Retinal pigment epithelial cell (primary cell): ENCODE measurements at regions not wholly inside any gene's neighbourhood (a gene's known extent, or its start where the extent isn't known, plus 50 kb on each side); places are given as distances from the start of the nearest gene placed in this dataset.
"Not testable (repeated sequence)": the region's sequence is repeated elsewhere in the genome, so short reads cannot be mapped to it uniquely, and the experiment has no call there.

Experiments
- DNase-seq: peaks from one replicate; pipeline ENCODE4 v3.0.0-alpha.2; 2010; ENCODE audit warnings: low read depth
- H3K4me3 ChIP-seq: 2 replicates; pipeline ENCODE4 v1.5.1; 2011; ENCODE audit warnings: mild to moderate bottlenecking, low read length, control low read depth, moderate library complexity
- TF ChIP-seq, protein P1 (sequence below): conservative IDR thresholded peaks from 2 replicates; pipeline ENCODE4 v1.5.1; 2011; ENCODE audit warnings: low read depth, low read length, control low read depth, inconsistent platforms

DNA sequence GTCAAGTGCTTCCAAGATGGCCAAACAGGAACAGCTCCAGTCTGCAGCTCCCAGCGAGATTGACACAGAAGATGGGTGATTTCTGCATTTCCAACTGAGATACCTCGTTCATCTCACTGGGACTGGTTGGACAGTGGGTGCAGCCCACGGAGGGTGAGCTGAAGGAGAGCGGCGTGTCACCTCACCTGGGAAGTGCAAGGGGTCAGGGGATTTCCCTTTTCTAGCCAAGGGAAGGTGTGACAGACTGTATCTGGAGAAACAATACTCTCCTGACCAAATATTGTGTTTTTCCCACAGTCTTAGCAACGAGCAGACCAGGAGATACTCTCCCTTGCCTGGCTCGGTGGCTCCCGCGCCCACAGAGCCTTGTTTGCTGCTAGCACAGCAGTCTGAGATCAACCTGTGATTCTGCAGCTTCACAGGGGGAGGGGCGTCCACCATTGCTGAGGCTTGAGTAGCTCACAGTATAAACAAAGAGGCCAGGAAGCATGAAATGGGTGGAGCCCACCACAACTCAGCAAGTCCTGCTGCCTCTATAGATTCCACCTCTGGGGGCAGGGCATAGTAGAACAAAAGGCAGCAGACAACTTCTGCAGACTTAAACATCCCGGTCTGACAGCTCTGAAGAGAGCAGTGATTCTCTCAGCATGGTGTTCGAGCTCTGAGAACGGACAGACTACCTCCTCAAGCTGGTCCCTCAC, 293.5 kb upstream of the SUCLG2 start:
- H3K4me3 ChIP-seq = no peak overlapping the region
- TF ChIP-seq, protein P1, sequence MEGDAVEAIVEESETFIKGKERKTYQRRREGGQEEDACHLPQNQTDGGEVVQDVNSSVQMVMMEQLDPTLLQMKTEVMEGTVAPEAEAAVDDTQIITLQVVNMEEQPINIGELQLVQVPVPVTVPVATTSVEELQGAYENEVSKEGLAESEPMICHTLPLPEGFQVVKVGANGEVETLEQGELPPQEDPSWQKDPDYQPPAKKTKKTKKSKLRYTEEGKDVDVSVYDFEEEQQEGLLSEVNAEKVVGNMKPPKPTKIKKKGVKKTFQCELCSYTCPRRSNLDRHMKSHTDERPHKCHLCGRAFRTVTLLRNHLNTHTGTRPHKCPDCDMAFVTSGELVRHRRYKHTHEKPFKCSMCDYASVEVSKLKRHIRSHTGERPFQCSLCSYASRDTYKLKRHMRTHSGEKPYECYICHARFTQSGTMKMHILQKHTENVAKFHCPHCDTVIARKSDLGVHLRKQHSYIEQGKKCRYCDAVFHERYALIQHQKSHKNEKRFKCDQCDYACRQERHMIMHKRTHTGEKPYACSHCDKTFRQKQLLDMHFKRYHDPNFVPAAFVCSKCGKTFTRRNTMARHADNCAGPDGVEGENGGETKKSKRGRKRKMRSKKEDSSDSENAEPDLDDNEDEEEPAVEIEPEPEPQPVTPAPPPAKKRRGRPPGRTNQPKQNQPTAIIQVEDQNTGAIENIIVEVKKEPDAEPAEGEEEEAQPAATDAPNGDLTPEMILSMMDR = no peak
- no peak for DNase-seq

DNA sequence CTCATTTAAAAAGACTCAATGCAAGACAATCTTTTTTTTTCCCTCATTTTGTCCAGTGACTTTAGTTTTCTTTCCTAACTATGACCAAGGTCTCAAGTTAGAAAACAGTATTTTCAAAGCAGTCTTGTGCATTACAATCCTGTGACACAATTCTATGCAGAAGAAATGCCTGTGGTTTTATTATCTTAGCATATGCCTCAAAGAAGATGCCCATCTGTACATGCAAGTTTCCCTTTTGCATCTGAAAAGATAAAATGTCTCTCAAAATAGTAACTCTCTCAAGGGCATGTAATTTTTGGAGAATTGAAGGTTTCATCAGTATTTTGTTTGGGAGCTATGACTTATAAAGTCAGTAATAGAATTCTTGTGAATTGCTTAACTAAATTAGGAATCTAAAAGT, 292.0 kb upstream of the SUCLG2 start:
- DNase-seq = no peak
- no peak overlapping the region for H3K4me3 ChIP-seq
- TF ChIP-seq, protein P1 = no peak

DNA sequence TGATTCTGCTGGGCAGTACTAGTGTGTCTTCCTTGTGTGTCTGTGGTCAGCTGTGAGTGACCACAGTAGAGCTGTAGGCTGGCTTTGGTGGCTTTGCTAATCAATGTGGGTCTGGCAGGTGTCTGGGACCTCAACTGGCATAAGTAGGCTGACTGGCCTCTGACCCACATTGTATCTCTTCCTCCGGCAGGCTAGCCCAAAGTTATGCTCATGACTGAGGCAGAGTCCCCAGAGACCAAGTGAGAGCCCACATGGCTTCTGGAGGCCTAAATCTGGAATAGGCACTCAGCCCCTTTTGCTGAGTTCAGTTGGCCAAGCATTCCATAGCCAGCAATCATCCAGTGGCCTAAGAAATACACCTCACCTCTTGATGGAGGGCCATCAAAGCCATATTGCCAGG, 289.1 kb upstream of the SUCLG2 start:
- no peak overlapping the region for H3K4me3 ChIP-seq
- TF ChIP-seq, protein P1 = no peak
- no peak for DNase-seq

DNA sequence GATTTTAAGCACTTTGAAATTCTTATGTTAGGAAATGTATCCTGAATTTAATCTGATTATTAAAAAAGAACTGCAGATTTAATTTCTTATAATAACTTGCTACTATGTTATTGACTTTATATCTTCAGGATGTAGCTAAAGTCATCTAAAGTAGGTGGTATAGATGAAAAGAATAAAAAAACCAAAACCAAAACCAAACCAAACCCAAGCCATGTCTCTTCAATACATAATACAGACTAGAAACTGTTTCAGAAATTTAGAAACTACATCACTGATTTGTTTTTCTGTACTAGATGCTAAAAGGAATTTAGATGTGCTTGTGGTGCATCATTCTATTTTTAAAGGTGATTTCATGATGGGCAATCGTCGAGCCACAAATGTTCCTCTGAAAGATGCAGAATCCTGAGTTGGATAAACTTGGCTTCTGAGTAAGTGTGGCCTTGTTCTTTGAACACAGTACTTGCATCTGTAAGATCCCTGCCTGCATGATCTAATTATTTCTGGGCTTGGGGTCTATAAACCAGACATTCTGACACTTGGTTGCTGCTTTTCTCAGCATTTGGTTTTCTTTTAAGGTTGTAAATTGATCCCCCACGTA, 287.1 kb upstream of the SUCLG2 start:
- no peak overlapping the region for H3K4me3 ChIP-seq
- TF ChIP-seq, protein P1 = no peak

DNA sequence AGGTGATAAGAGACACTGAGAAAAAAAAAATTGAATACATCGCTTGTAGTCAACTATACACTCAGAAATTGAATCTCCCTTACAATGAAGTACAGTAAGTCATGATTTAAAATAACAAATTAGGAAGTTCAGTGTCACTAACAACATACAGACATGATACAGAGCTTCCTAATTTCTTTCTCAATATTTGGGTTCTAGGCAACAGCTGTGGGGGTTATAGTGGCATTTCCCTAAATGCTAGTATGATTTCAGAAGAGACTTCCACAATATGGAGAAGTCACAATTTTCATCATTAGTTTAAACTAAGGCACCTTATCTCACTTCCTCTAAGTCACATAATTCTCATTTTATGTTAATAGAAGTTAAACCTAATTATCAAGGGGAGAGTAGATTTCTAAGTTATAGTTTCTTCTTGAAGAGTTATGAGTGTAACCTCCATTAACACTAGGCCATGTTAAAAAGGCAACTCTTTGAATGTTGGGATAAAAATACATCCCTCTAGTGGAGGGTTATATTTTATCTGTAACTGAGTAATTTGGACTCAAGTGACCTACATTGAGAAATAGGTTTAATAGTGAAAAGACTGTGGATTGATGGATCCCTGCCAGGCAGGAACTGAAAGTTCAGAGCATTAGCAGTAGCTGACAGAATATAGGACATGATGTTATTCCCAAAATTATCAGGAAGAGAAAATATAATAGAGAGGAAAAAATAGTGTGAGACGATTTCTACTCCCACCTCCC, 286.0 kb upstream of the SUCLG2 start:
- no peak overlapping the region for H3K4me3 ChIP-seq
- no peak for DNase-seq
- TF ChIP-seq, protein P1 = no peak

More for the DNA sequence above, 287.1 kb upstream of the SUCLG2 start:
- no peak for DNase-seq

DNA sequence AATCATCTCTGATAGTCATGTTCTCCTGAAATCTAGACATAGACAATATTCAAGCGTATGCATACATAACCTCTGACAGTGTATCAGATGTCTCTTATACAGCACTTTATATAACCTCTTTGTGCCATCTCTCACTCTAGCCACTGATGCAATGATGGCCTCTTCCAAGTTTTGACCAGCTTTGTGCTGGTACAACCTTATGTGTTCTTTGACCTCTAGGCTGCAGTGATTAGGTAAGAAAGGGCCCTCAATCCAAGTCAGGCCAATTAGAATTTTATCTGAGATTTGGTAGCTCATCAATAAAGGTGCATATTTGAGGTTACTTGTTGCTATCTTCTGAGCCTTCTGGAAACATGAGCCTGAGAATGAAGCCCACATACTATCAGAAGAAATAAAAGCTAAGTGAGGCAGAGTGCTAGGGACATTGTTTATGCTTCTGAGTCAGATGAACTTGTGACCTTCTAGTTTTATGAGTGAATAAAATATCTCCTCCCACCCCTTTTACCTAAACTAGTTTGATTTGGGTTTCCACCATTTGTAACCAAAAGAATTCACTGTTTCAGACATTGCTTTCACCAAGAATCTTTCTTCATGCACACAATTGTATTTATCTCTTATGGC, 283.2 kb upstream of the SUCLG2 start:
- no peak overlapping the region for H3K4me3 ChIP-seq
- TF ChIP-seq, protein P1 = no peak
- DNase-seq = no peak

DNA sequence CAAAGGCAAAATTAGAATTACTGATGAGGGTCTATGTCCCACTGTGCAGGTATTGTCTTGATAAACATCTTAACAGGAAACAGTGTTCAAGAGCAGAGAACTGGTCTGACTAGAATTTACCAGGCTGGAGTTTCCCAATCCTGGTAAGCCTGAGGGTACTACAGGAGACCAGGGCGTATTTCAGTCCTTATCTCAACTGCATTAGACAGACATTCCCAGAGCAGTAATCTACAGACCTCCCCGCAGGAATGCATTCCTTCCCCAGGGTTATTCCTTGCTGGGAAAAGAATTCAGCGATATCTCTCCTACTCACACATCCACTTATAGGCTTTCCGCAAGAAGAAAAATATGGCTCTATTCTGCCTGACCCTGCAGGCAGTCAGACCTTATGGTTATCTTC, 276.0 kb upstream of the SUCLG2 start:
- not testable (repeated sequence) for H3K4me3 ChIP-seq, DNase-seq
